WTC11 (cell line): ENCODE measurements at regions not wholly inside any gene's neighbourhood (a gene's known extent, or its start where the extent isn't known, plus 50 kb on each side); places are given as distances from the start of the nearest gene placed in this dataset.

ENCODE experiments used
- CREB1 ChIP-seq: sonication (generic); formaldehyde crosslinking; IDR thresholded peaks from 2 replicates; pipeline ENCODE4 v1.8.0; 2023; ENCODE audit warnings: mild to moderate bottlenecking, missing genetic modification reagents
- JUN ChIP-seq: sonication (generic); formaldehyde crosslinking; IDR thresholded peaks from 2 replicates; pipeline ENCODE4 v1.8.0; 2023; ENCODE audit warnings: mild to moderate bottlenecking, missing genetic modification reagents
- MXD4 ChIP-seq: fragments of 250-450 bp; sonication (Bioruptor Pico); IDR thresholded peaks from 2 replicates; pipeline ENCODE4 v1.8.0; 2021; ENCODE audit warnings: mild to moderate bottlenecking, moderate library complexity, borderline replicate concordance
- RELA ChIP-seq: sonication (generic); formaldehyde crosslinking; IDR thresholded peaks from 2 replicates; pipeline ENCODE4 v1.8.1; 2022; ENCODE audit warnings: missing genetic modification reagents, mild to moderate bottlenecking, borderline replicate concordance
- ZNF121 ChIP-seq: sonication (generic); formaldehyde crosslinking; IDR thresholded peaks from 2 replicates; pipeline ENCODE4 v1.8.0; 2023; ENCODE audit warnings: missing genetic modification reagents
- TF ChIP-seq, protein P1 (sequence below): fragments of 200-600 bp; IDR thresholded peaks from 2 replicates; pipeline ENCODE4 v1.8.0; 2022; ENCODE audit warnings: antibody characterized with exemption
- TF ChIP-seq, protein P2 (sequence below): sonication (generic); formaldehyde crosslinking; IDR thresholded peaks from 2 replicates; pipeline ENCODE4 v1.8.0; 2022; ENCODE audit warnings: mild to moderate bottlenecking, missing genetic modification reagents
- TF ChIP-seq, protein P3 (sequence below): fragments of 250-450 bp; sonication (Bioruptor Pico); IDR thresholded peaks from 2 replicates; pipeline ENCODE4 v1.9.0; 2021; ENCODE audit warnings: moderate library complexity, mild to moderate bottlenecking, inconsistent platforms, borderline replicate concordance

DNA sequence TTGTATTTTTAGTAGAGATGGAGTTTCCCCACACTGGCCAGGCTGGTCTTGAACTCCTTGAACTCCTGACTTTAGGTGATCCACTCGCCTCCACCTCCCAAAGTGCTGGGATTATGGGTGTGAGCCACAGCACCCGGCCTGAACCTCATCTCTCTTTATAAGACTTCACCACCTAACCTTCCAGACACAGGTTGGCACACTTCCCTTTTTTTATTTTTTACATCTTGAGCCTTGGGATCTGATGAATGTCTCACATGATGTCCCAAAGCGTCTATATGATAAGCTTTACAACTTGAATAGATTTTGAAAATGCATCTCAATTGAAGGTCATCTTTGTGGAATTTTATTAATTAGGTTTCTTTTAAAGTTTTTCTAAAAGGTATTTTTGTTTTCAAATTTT is 172.4 kb upstream of the IVNS1ABP start:
- TF ChIP-seq, protein P1, sequence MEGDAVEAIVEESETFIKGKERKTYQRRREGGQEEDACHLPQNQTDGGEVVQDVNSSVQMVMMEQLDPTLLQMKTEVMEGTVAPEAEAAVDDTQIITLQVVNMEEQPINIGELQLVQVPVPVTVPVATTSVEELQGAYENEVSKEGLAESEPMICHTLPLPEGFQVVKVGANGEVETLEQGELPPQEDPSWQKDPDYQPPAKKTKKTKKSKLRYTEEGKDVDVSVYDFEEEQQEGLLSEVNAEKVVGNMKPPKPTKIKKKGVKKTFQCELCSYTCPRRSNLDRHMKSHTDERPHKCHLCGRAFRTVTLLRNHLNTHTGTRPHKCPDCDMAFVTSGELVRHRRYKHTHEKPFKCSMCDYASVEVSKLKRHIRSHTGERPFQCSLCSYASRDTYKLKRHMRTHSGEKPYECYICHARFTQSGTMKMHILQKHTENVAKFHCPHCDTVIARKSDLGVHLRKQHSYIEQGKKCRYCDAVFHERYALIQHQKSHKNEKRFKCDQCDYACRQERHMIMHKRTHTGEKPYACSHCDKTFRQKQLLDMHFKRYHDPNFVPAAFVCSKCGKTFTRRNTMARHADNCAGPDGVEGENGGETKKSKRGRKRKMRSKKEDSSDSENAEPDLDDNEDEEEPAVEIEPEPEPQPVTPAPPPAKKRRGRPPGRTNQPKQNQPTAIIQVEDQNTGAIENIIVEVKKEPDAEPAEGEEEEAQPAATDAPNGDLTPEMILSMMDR = no peak
- TF ChIP-seq RELA (CRISPR knock-in tag) (no peak), MXD4 (CRISPR knock-in tag) (no peak), CREB1 (CRISPR knock-in tag) (no peak), ZNF121 (CRISPR knock-in tag) (no peak), JUN (no peak)
- TF ChIP-seq, protein P2, sequence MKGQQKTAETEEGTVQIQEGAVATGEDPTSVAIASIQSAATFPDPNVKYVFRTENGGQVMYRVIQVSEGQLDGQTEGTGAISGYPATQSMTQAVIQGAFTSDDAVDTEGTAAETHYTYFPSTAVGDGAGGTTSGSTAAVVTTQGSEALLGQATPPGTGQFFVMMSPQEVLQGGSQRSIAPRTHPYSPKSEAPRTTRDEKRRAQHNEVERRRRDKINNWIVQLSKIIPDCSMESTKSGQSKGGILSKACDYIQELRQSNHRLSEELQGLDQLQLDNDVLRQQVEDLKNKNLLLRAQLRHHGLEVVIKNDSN (CRISPR knock-in tag) = no peak
- TF ChIP-seq, protein P3, sequence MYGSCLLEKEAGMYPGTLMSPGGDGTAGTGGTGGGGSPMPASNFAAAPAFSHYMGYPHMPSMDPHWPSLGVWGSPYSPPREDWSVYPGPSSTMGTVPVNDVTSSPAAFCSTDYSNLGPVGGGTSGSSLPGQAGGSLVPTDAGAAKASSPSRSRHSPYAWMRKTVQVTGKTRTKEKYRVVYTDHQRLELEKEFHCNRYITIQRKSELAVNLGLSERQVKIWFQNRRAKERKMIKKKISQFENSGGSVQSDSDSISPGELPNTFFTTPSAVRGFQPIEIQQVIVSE (CRISPR knock-in tag) = no peak
